ENCODE measurements at regions not wholly inside any gene's neighbourhood (a gene's known extent, or its start where the extent isn't known, plus 50 kb on each side); places are given as distances from the start of the nearest gene placed in this dataset.

- no peak for TF ChIP-seq CTCF (IDR thresholded peaks at IDR 0.05; ENCODE audit: low read length)
- TF ChIP-seq EZH2 (optimal IDR thresholded peaks at IDR 0.05; ENCODE audit: low read depth, low read length) = no peak
- no peak for TF ChIP-seq EZH2phosphoT487 (IDR thresholded peaks at IDR 0.05; ENCODE audit: low read length)
Measured at GRCh38 chr21:35258521-35258920, 209.4 kb upstream of the RUNX1 start.
